HUES48 (cell line): ENCODE measurements at regions not wholly inside any gene's neighbourhood (a gene's known extent, or its start where the extent isn't known, plus 50 kb on each side); places are given as distances from the start of the nearest gene placed in this dataset.

Experiments
- H3K27ac ChIP-seq: one replicate; pipeline ENCODE4 v1.7.0; 2013; ENCODE audit warnings: low read depth, low read length, inconsistent platforms
- H3K27me3 ChIP-seq: 2 replicates; pipeline ENCODE4 v1.6.1; 2013; ENCODE audit warnings: mild to moderate bottlenecking, low read length; ENCODE audit not compliant: control insufficient read depth, insufficient read depth
- H3K36me3 ChIP-seq: 2 replicates; pipeline ENCODE4 v1.6.1; 2013; ENCODE audit warnings: low read length; ENCODE audit not compliant: control insufficient read depth, insufficient read depth
- H3K4me1 ChIP-seq: 2 replicates; pipeline ENCODE4 v1.6.1; 2013; ENCODE audit warnings: mild to moderate bottlenecking, low read length; ENCODE audit not compliant: control insufficient read depth, insufficient read depth
- H3K4me3 ChIP-seq: 2 replicates; pipeline ENCODE4 v1.5.1; 2013; ENCODE audit warnings: mild to moderate bottlenecking, low read depth, low read length
- H3K9ac ChIP-seq: 2 replicates; pipeline ENCODE4 v1.6.1; 2013; ENCODE audit warnings: mild to moderate bottlenecking, low read depth, low read length, moderate library complexity
- H3K9me3 ChIP-seq: 2 replicates; pipeline ENCODE4 v1.6.1; 2013; ENCODE audit warnings: low read length; ENCODE audit not compliant: control insufficient read depth, insufficient read depth

DNA sequence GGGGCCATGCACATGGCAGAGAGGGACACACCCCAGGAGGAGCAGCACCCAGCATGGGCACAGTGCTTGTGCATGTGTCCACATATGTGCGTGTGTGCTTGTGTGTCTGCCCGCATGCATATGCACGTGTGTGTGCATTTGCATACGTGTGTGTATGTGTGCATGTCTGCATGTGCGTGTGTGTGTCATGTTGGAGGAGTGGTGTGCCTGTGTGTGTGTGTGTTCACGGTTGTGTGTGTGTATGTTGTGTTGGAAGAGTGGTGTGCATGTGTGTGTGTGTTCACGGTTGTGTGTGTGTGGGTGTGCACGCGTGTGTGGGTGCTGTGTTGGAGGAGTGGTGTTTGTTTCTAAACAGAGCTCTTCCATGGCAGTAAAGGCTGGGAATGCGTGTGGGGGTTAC, 50.7 kb upstream of the SLCO4A1 start:
- H3K9me3 ChIP-seq: no peaks in the 10 kb centered on the region
- no peaks in the 10 kb centered on the region for H3K36me3 ChIP-seq
- no peak overlapping the region for H3K9ac ChIP-seq
- H3K4me1 ChIP-seq: no peaks in the 10 kb centered on the region
- H3K27ac ChIP-seq: no peak overlapping the region
- no peak overlapping the region for H3K4me3 ChIP-seq
- H3K27me3 ChIP-seq: no peaks in the 10 kb centered on the region
